DND-41 (cell line): ENCODE measurements at regions not wholly inside any gene's neighbourhood (a gene's known extent, or its start where the extent isn't known, plus 50 kb on each side); places are given as distances from the start of the nearest gene placed in this dataset.

Source experiments
- ATAC-seq: fragments of 200-7000 bp; cut with Tn5 transposase; 3 replicates; pipeline ENCODE4 v1.9.1; 2021; ENCODE audit warnings: low read depth; ENCODE audit not compliant: insufficient read depth
- DNase-seq: peaks from one replicate; pipeline ENCODE4 v3.0.0-alpha.2; 2020
- H2AFZ ChIP-seq: 2 replicates; pipeline ENCODE4 v1.6.0; 2012; ENCODE audit warnings: low read depth, low read length
- H3K27ac ChIP-seq: 2 replicates; pipeline ENCODE4 v1.5.1; 2012; ENCODE audit warnings: low read length, inconsistent platforms
- H3K27me3 ChIP-seq: fragments of 200-600 bp; sonication (generic); 2 replicates; pipeline ENCODE4 v1.6.0; 2012; ENCODE audit warnings: low read length, mild to moderate bottlenecking, inconsistent platforms; ENCODE audit not compliant: insufficient read depth, poor library complexity
- H3K36me3 ChIP-seq: 2 replicates; pipeline ENCODE4 v1.5.1; 2012; ENCODE audit warnings: low read length, inconsistent platforms; ENCODE audit not compliant: insufficient read depth
- H3K4me1 ChIP-seq: 2 replicates; pipeline ENCODE4 v1.5.1; 2012; ENCODE audit warnings: mild to moderate bottlenecking, low read length; ENCODE audit not compliant: insufficient read depth
- H3K4me2 ChIP-seq: 2 replicates; pipeline ENCODE4 v1.6.0; 2012; ENCODE audit warnings: mild to moderate bottlenecking, moderate library complexity, low read length, inconsistent platforms; ENCODE audit not compliant: insufficient read depth
- H3K4me3 ChIP-seq, 2 experiments: fragments of 200-600 bp in 1 of 2; shearing (Covaris generic) in 1 of 2; 2 replicates each; pipeline ENCODE4 v1.5.1; 2012 to 2016; ENCODE audit warnings: inconsistent platforms in 2 of 2, low read length in 2 of 2, mild to moderate bottlenecking in 2 of 2, low read depth in 1 of 2, moderate library complexity in 1 of 2
- H3K79me2 ChIP-seq: 2 replicates; pipeline ENCODE4 v1.6.0; 2012; ENCODE audit warnings: low read length, inconsistent platforms; ENCODE audit not compliant: insufficient read depth
- H3K9ac ChIP-seq: 2 replicates; pipeline ENCODE4 v1.6.0; 2012; ENCODE audit warnings: low read depth, mild to moderate bottlenecking, inconsistent platforms, low read length, moderate library complexity
- H3K9me3 ChIP-seq: 2 replicates; pipeline ENCODE4 v1.5.1; 2012; ENCODE audit warnings: low read length, moderate library complexity, mild to moderate bottlenecking, inconsistent platforms; ENCODE audit not compliant: insufficient read depth, severe bottlenecking
- H4K20me1 ChIP-seq: 2 replicates; pipeline ENCODE4 v1.6.0; 2012; ENCODE audit warnings: low read length; ENCODE audit not compliant: insufficient read depth
- CTCF ChIP-seq: IDR thresholded peaks from 2 replicates; pipeline ENCODE4 v1.5.1; 2012; ENCODE audit warnings: borderline replicate concordance, low read length, moderate library complexity, mild to moderate bottlenecking; ENCODE audit not compliant: poor library complexity, severe bottlenecking; ENCODE audit errors: extremely low read depth
- EZH2 ChIP-seq: IDR thresholded peaks from 3 replicates; pipeline ENCODE4 v1.6.1; 2012; ENCODE audit warnings: borderline replicate concordance, low read depth, mild to moderate bottlenecking, moderate library complexity, low read length, inconsistent platforms; ENCODE audit not compliant: severe bottlenecking

- Histone ChIP-seq H3K4me1 (peaks cover 14% of the 10 kb centered on the region), H2AFZ (no peak overlapping the region), H3K27me3 (no peaks in the 10 kb centered on the region), H3K79me2 (no peaks in the 10 kb centered on the region), H3K9ac (no peak overlapping the region), H3K36me3 (no peaks in the 10 kb centered on the region), H3K4me3 (no peak overlapping the region), H3K9me3 (peaks cover 5% of the 10 kb centered on the region), H3K4me2 (no peak overlapping the region), H4K20me1 (no peaks in the 10 kb centered on the region), H3K27ac (no peak overlapping the region)
- DNase-seq (no peak), ATAC-seq (no peak)
- TF ChIP-seq CTCF (no peak), EZH2 (no peak)
These were observed 905.6 kb downstream of the BCL11B start for GRCh38 chr14:98366429-98366828.

DNA sequence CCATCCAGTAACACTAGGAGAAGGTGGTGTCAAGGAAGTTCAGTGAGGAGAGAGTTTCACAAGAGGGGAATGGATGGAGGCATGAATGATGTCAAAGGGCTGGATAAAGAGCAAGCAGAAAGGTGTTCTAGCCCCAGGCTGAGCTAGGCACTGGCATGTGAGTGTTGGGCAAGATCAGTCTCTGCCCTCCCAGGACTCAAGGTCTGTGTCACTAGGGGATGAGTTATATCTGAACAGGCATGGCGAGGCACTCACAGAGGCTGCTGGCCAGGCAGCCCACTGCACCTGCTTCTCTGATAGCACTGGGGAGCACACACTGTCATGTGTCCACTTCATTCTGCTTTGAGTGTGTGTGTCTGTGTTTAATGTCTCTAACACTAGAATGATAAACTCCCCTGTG lies 903.8 kb downstream of the BCL11B start:
- no peaks in the 10 kb centered on the region for H3K27me3 ChIP-seq
- no peak for ATAC-seq
- peaks cover 5% of the 10 kb centered on the region for H3K9me3 ChIP-seq
- no peak overlapping the region for H3K4me3 ChIP-seq
- no peak for DNase-seq
- H3K9ac ChIP-seq, result no peak overlapping the region
- no peaks in the 10 kb centered on the region for H3K36me3 ChIP-seq
- H3K79me2 ChIP-seq, result no peaks in the 10 kb centered on the region
- H4K20me1 ChIP-seq, result no peaks in the 10 kb centered on the region
- H2AFZ ChIP-seq, result no peak overlapping the region
- peaks cover 14% of the 10 kb centered on the region for H3K4me1 ChIP-seq
- TF ChIP-seq CTCF, result no peak
- no peak for TF ChIP-seq EZH2
- H3K27ac ChIP-seq, result 0 out of 2 replicates have a peak overlapping the region, but pooled peaks have one; percentile 1
- no peak overlapping the region for H3K4me2 ChIP-seq

- ATAC-seq, result no peak
- no peaks in the 10 kb centered on the region for H3K79me2 ChIP-seq
- H3K9ac ChIP-seq, result no peak overlapping the region
- H3K4me2 ChIP-seq, result no peak overlapping the region
- H4K20me1 ChIP-seq, result no peaks in the 10 kb centered on the region
- no peaks in the 10 kb centered on the region for H3K36me3 ChIP-seq
- peak overlapping the region; percentile 35 for H3K27ac ChIP-seq
- TF ChIP-seq EZH2, result no peak
- no peak for TF ChIP-seq CTCF
- H3K27me3 ChIP-seq, result no peaks in the 10 kb centered on the region
- H3K4me1 ChIP-seq, result peaks cover 14% of the 10 kb centered on the region
- 0 out of 2 replicates have a peak overlapping the region, but pooled peaks have one; percentile 16 for H2AFZ ChIP-seq
- H3K4me3 ChIP-seq, result no peak overlapping the region
- no peak for DNase-seq
- H3K9me3 ChIP-seq, result peaks cover 5% of the 10 kb centered on the region
These were observed 903.1 kb downstream of the BCL11B start for GRCh38 chr14:98368916-98369315.

GRCh38 chr14:98369344-98369743 lies 902.7 kb downstream of the BCL11B start:
- H3K4me1 ChIP-seq, result peaks cover 14% of the 10 kb centered on the region
- no peak overlapping the region for H2AFZ ChIP-seq
- H3K79me2 ChIP-seq, result no peaks in the 10 kb centered on the region
- no peak overlapping the region for H3K9ac ChIP-seq
- H3K4me2 ChIP-seq, result no peak overlapping the region
- no peaks in the 10 kb centered on the region for H4K20me1 ChIP-seq
- no peak overlapping the region for H3K4me3 ChIP-seq
- DNase-seq (no peak), ATAC-seq (no peak)
- peak overlapping the region; percentile 35 for H3K27ac ChIP-seq
- peaks cover 5% of the 10 kb centered on the region for H3K9me3 ChIP-seq
- TF ChIP-seq CTCF (no peak), EZH2 (no peak)
- no peaks in the 10 kb centered on the region for H3K27me3 ChIP-seq
- H3K36me3 ChIP-seq, result no peaks in the 10 kb centered on the region
